LNCAP (cell line): ENCODE measurements at regions not wholly inside any gene's neighbourhood (a gene's known extent, or its start where the extent isn't known, plus 50 kb on each side); places are given as distances from the start of the nearest gene placed in this dataset.

Experiments
- TF ChIP-seq, protein P1 (sequence below): fragments of 450-650 bp; IDR thresholded peaks from 2 replicates; pipeline ENCODE4 v1.5.1; 2017; ENCODE audit warnings: mild to moderate bottlenecking

DNA sequence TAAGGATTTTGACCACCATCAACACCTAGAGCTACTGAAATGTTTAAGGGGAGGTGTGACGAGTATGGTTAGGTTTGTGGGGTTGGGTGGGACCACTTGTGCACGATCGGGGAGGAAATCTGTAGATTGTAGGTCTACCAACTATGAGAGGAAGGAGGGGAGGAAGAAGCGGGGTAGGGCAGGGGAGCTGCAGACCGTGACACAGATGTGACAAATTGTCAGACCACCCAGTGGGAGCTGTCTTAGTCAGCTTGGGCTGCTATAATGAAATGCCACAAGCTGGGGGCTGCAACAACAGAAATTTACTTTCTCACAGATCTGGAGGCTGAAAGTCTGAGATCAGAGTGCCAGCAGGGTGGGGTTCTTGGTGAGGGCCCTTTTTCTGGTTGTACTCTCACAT is 62.2 kb upstream of the ARGLU1 start:
- TF ChIP-seq, protein P1, sequence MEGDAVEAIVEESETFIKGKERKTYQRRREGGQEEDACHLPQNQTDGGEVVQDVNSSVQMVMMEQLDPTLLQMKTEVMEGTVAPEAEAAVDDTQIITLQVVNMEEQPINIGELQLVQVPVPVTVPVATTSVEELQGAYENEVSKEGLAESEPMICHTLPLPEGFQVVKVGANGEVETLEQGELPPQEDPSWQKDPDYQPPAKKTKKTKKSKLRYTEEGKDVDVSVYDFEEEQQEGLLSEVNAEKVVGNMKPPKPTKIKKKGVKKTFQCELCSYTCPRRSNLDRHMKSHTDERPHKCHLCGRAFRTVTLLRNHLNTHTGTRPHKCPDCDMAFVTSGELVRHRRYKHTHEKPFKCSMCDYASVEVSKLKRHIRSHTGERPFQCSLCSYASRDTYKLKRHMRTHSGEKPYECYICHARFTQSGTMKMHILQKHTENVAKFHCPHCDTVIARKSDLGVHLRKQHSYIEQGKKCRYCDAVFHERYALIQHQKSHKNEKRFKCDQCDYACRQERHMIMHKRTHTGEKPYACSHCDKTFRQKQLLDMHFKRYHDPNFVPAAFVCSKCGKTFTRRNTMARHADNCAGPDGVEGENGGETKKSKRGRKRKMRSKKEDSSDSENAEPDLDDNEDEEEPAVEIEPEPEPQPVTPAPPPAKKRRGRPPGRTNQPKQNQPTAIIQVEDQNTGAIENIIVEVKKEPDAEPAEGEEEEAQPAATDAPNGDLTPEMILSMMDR, result no peak

DNA sequence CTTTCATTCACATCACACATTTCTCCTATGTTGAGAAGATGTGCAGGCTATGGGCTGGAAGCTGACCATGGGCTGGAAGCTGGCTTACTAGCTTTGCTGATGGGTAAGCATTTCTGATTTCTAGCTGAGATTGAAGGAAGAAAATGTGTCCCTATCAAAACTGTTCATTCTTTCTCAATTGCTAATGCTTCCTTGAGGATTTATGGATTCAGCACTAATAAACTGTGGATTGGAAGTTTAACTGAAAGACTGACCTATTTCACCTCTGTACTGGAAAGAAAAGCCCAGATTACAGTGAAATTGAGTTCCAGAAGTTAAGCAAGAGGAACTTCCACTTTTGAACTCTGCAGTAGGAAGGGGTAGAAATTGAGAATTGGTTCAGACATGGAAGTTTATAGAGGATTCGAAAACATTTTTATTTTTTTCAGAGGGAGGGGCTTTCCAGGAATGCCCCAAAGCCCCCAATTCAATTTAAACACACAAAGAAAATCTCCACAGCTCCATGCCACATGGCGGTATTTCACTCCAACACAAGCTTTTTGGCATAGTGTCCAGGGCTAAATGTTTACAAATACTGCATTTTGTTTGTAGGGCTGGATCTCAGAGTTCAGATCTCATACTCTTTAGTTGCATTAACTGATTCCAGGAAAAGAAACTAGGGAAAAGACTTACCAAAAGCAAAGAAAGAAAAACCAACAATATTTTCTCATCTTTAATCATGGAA is 61.2 kb upstream of the ARGLU1 start:
- TF ChIP-seq, protein P1, result no peak

DNA sequence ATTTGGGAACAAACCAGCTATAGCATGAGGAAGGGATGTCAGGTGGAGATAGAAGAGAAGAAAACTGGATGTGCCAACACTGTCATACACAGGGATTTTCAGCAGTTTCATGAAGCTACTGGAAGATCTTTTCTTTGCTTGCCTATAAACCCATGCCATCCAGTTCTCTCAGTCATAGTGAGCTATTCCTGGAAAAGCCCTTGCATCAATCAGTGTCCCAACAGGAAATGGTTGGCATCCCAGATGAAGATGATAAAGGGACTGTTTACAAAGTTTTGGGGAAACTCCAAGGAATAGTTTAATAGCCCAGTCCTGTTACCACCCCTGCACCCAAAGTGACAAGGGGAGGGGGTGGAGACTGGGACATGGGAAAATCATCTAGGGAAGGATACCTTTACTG is 58.5 kb upstream of the ARGLU1 start:
- TF ChIP-seq, protein P1, result no peak

DNA sequence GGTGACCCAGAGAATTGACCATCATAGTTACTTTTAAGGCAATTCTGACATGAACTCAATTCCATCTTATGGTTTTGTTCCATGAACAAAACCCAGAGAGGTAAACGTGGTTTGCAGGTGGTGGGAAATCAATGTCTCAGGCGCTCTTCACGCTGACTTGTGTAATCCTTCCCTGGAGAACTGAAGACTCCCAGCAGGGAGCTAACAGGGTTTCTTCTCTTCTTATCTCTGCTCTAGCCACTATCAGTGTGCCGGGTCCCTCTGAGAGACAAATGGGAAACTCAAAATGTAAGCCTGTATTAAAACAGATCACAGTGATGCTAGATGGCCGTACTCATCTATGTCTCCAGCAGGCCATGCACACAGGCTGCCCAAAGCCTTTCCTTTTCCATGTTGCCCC is 57.6 kb upstream of the ARGLU1 start:
- TF ChIP-seq, protein P1, result no peak

DNA sequence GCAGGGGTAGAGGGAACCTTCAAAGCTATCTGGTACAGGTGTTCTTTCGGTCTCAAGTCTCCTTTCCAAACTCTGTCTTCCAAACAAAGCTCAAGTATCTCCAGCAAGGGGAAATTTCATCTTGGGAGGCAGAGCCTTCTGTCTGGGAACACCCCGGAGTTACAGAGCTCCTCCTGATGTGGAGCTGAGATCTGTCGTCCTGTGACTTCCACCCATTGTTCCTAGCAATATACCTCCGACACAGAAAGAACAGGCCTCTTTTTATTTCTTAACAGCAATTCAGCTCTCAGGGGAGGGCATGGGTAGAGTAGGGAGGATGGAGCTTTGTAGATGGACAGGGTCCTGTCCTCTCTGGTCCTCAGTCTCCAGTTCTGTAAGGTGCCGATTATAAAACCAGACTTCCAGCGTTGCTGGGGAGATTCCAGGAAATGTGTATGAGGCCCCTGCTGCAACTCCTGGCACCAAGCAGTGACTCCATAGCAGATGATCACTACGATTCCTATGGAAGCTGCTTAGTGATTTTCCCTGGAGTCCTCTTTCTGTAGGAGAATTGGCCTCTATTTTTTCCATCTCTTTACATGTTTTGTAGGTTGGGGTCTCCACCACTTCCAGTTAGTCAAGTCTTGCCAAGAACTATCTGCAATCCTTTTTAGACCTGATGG is 56.0 kb upstream of the ARGLU1 start:
- TF ChIP-seq, protein P1, result no peak

DNA sequence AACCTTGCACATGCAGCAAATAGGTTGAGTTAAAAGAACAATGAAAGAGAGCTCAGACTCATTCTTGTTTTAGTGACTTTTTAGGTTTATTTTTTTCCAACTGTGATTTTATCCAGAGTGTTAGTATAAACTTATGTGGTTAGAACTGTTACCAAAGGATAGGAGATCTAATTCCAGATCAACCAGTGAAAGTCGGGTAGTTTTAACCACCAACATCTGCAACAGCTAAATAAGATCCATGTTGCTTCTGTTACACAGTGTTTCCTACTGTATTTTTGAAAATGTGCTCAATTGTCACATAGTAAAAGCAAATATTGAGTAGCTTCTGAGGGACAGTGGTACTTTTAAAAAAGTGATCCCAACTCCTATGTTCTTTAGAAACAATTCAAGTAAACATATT is 53.9 kb upstream of the ARGLU1 start:
- TF ChIP-seq, protein P1, result no peak

DNA sequence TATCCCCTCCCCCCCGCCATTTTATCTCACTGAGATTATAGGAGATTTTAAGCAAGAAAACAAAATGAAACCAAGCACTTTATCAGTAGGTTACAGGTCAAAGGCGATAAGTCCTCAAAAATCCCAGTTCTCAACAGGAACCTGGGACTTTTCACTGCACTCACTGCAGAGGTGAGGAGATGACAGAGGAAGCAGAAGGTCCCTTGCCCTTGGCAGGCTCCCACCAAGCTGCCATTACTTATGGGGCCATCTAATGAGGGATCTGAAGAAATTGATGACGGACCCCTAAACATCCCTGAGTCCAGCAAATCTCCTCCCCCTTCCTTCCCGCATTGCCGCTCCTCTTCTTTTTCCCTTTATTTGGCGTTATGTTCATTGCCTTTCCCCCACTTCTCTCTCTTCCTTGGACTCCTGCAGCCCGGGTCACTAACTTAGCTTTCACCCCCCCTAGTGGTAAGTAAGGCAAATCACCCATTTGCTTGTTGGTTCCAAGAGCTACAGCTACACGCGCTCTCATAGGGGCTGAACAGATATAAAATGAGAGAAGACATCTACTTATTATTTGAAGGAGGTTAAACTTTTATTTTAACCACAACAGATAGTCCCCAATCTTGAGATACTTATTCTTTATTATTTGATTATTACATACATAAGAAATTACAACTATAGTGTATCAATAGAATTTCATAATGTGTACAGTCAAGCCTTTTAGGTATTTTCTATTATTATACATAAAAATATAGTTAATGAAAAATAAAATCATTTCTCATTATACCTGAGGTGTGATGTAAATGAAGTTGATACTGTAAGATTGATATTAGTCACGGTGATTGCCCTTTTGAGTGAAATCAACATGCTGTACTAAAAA is 52.0 kb upstream of the ARGLU1 start:
- TF ChIP-seq, protein P1, result peak; percentile 74
